Heart left ventricle (tissue), 13 donors: ENCODE measurements at regions not wholly inside any gene's neighbourhood (a gene's known extent, or its start where the extent isn't known, plus 50 kb on each side); places are given as distances from the start of the nearest gene placed in this dataset.

Source experiments
- CTCF ChIP-seq, 12 donors: fragments of 200-600 bp; sonication (generic) in 4 of 12; IDR thresholded peaks; one replicate each; pipeline versions ENCODE4 v1.5.0 to v1.8.0; 2018 to 2022; ENCODE audit warnings: antibody characterized with exemption in 12 of 12, mild to moderate bottlenecking in 5 of 12
- POLR2A ChIP-seq, 2 donors: fragments of 450-650 bp; IDR thresholded peaks; one replicate each; pipeline ENCODE4 v1.6.1; 2017; ENCODE audit warnings: antibody characterized with exemption in 2 of 2, mild to moderate bottlenecking in 2 of 2, moderate library complexity in 2 of 2
- donor health status: ischemic (EF 13 %, LVEDD 7.1; RV severe dilation, severe dysfunction).
- donor health status: DM: no; HTN: yes; CAD: no.
- donor health status: DM: no; HTN: no; CAD: no.
- donor health status: ischemic (EF 25% LVEDD 6.9; RV normal size, moderate dysfunction).
- donor health status: ischemic (EF 25% LVEDD 5.7; RV mildly dilated, moderate dysfunction).
- donor health status: ischemic (EF 35%, LVEDD 5.7; RV mildly dilated, moderate dysfunction).
- donor health status: nonischemic (EF 11% LVEDD 7.7; RV severe dilation, severe dysfunction).
- donor health status: DM: yes; HTN: yes; CAD: no.
- donor health status: PGD.
- donor health status: ischemic (EF 29% LVEDD 5.4; RV normal size, mild dysfunction).
- donor health status: nonischemic (EF 23%, LVEDD 6.1; RV moderate dilation, normal function).

- TF ChIP-seq POLR2A (IDR thresholded peaks at IDR 0.05) (no peak), CTCF (IDR thresholded peaks at IDR 0.05) (no peak)
These were observed 806.5 kb upstream of the GOT2 start for GRCh38 chr16:59540621-59541020.
